Activated naive CD8-positive, alpha-beta T cell treated with anti-CD3 and anti-CD28 coated beads, Interleukin-2, amount 10 ng/mL, durations not matched to agents 7 days and 5 days (primary cell): ENCODE measurements at regions not wholly inside any gene's neighbourhood (a gene's known extent, or its start where the extent isn't known, plus 50 kb on each side); places are given as distances from the start of the nearest gene placed in this dataset.
"Not testable (repeated sequence)": the region's sequence is repeated elsewhere in the genome, so short reads cannot be mapped to it uniquely, and the experiment has no call there.

Experiments
- ATAC-seq: fragments of 150-1000 bp; cut with Tn5 transposase; one replicate; pipeline ENCODE4 v1.10.0; 2021; ENCODE audit warnings: low read depth, moderate library complexity
- POLR2A ChIA-PET: fragments of 350-600 bp; sonication (Branson Sonifier 250); formaldehyde crosslinking; loops from one replicate; lab custom pipeline; 2021; ENCODE audit warnings: antibody characterized with exemption; lab: Charles Lee
- DNase-seq: peaks from one replicate; pipeline ENCODE4 v3.0.0; 2021
- H3K27ac Mint-ChIP-seq: one replicate; pipeline ENCODE4 v1.8.0; 2022; ENCODE audit warnings: mild to moderate bottlenecking, mixed read lengths
- H3K27me3 Mint-ChIP-seq: one replicate; pipeline ENCODE4 v1.8.0; 2022; ENCODE audit warnings: mild to moderate bottlenecking, moderate library complexity, mixed read lengths
- H3K36me3 Mint-ChIP-seq: one replicate; pipeline ENCODE4 v1.8.0; 2021; ENCODE audit warnings: mild to moderate bottlenecking, mixed read lengths
- H3K4me1 Mint-ChIP-seq: one replicate; pipeline ENCODE4 v1.8.0; 2021; ENCODE audit warnings: mixed read lengths
- H3K4me3 Mint-ChIP-seq: one replicate; pipeline ENCODE4 v1.8.0; 2022; ENCODE audit warnings: mild to moderate bottlenecking, moderate library complexity, mixed read lengths
- H3K9me3 Mint-ChIP-seq: one replicate; pipeline ENCODE4 v1.8.0; 2021; ENCODE audit warnings: mixed read lengths

GRCh38 chr9:74373348-74373747 lies 123.8 kb upstream of the RORB start:
- Mint-ChIP-seq H3K4me3 (no peak overlapping the region), H3K9me3 (peaks cover 1% of the 10 kb centered on the region), H3K27ac (no peak overlapping the region), H3K36me3 (no peaks in the 10 kb centered on the region), H3K27me3 (peaks cover 3% of the 10 kb centered on the region), H3K4me1 (no peaks in the 10 kb centered on the region)
- ATAC-seq (no peak), DNase-seq (no peak)
- POLR2A ChIA-PET = no interaction called here

GRCh38 chr9:74379718-74380117 lies 117.4 kb upstream of the RORB start:
- no peak overlapping the region for H3K27ac Mint-ChIP-seq
- H3K9me3 Mint-ChIP-seq = peaks cover 1% of the 10 kb centered on the region
- peak; percentile 47 for ATAC-seq
- no peak overlapping the region for H3K4me3 Mint-ChIP-seq
- no peaks in the 10 kb centered on the region for H3K36me3 Mint-ChIP-seq
- no peaks in the 10 kb centered on the region for H3K27me3 Mint-ChIP-seq
- DNase-seq = peak; percentile 20
- no peaks in the 10 kb centered on the region for H3K4me1 Mint-ChIP-seq
- POLR2A ChIA-PET = no interaction called here

GRCh38 chr9:74391816-74392215 lies 105.3 kb upstream of the RORB start:
- DNase-seq = no peak
- POLR2A ChIA-PET = no interaction called here
- Mint-ChIP-seq H3K36me3 (no peaks in the 10 kb centered on the region), H3K27ac (no peak overlapping the region), H3K27me3 (no peaks in the 10 kb centered on the region), H3K4me1 (no peaks in the 10 kb centered on the region), H3K9me3 (peaks cover 2% of the 10 kb centered on the region), H3K4me3 (no peak overlapping the region)
- no peak for ATAC-seq

- H3K4me3 Mint-ChIP-seq = no peak overlapping the region
- POLR2A ChIA-PET = no interaction called here
- DNase-seq (no peak), ATAC-seq (no peak)
- H3K27ac Mint-ChIP-seq = no peak overlapping the region
- no peaks in the 10 kb centered on the region for H3K27me3 Mint-ChIP-seq
- H3K4me1 Mint-ChIP-seq = no peaks in the 10 kb centered on the region
- H3K9me3 Mint-ChIP-seq = peaks cover 13% of the 10 kb centered on the region
- H3K36me3 Mint-ChIP-seq = no peaks in the 10 kb centered on the region
These were observed 93.6 kb upstream of the RORB start for GRCh38 chr9:74403581-74403980.

- Mint-ChIP-seq H3K9me3 (peaks cover 14% of the 10 kb centered on the region), H3K27me3 (no peaks in the 10 kb centered on the region), H3K27ac (no peak overlapping the region), H3K4me3 (no peak overlapping the region), H3K4me1 (no peaks in the 10 kb centered on the region), H3K36me3 (no peaks in the 10 kb centered on the region)
- ATAC-seq (no peak), DNase-seq (no peak)
- POLR2A ChIA-PET = no interaction called here
These were observed 92.5 kb upstream of the RORB start for GRCh38 chr9:74404620-74405019.

- Mint-ChIP-seq H3K36me3 (no peaks in the 10 kb centered on the region), H3K27me3 (no peaks in the 10 kb centered on the region), H3K4me3 (no peak overlapping the region), H3K27ac (no peak overlapping the region), H3K9me3 (peaks cover 12% of the 10 kb centered on the region), H3K4me1 (no peaks in the 10 kb centered on the region)
- ATAC-seq = no peak
- no peak for DNase-seq
- POLR2A ChIA-PET = no interaction called here
These were observed 90.0 kb upstream of the RORB start for GRCh38 chr9:74407166-74407565.

- Mint-ChIP-seq H3K27me3 (peaks cover 3% of the 10 kb centered on the region), H3K4me1 (no peaks in the 10 kb centered on the region), H3K4me3 (no peak overlapping the region), H3K27ac (no peak overlapping the region), H3K36me3 (no peaks in the 10 kb centered on the region), H3K9me3 (peaks cover 5% of the 10 kb centered on the region)
- POLR2A ChIA-PET = no interaction called here
- ATAC-seq = no peak
- DNase-seq = no peak
These were observed 84.7 kb upstream of the RORB start for GRCh38 chr9:74412236-74412979.

GRCh38 chr9:74413876-74414275 lies 83.3 kb upstream of the RORB start:
- no peak for ATAC-seq
- no peak for DNase-seq
- POLR2A ChIA-PET = no interaction called here
- peaks cover 5% of the 10 kb centered on the region for H3K9me3 Mint-ChIP-seq
- H3K4me3 Mint-ChIP-seq = no peak overlapping the region
- H3K27me3 Mint-ChIP-seq = peaks cover 3% of the 10 kb centered on the region
- no peaks in the 10 kb centered on the region for H3K36me3 Mint-ChIP-seq
- no peak overlapping the region for H3K27ac Mint-ChIP-seq
- H3K4me1 Mint-ChIP-seq = no peaks in the 10 kb centered on the region

- DNase-seq = no peak
- Mint-ChIP-seq H3K4me3 (no peak overlapping the region), H3K4me1 (no peaks in the 10 kb centered on the region), H3K27ac (no peak overlapping the region), H3K36me3 (no peaks in the 10 kb centered on the region), H3K9me3 (peaks cover 4% of the 10 kb centered on the region), H3K27me3 (peaks cover 3% of the 10 kb centered on the region)
- ATAC-seq = no peak
- POLR2A ChIA-PET = no interaction called here
These were observed 82.8 kb upstream of the RORB start for GRCh38 chr9:74414325-74414724.

- DNase-seq = no peak
- H3K4me3 Mint-ChIP-seq = no peak overlapping the region
- peaks cover 4% of the 10 kb centered on the region for H3K9me3 Mint-ChIP-seq
- no peaks in the 10 kb centered on the region for H3K4me1 Mint-ChIP-seq
- H3K27ac Mint-ChIP-seq = no peak overlapping the region
- no peaks in the 10 kb centered on the region for H3K36me3 Mint-ChIP-seq
- no peak for ATAC-seq
- POLR2A ChIA-PET = no interaction called here
- peaks cover 3% of the 10 kb centered on the region for H3K27me3 Mint-ChIP-seq
These were observed 81.1 kb upstream of the RORB start for GRCh38 chr9:74415995-74416394.

- H3K27me3 Mint-ChIP-seq, H3K36me3 Mint-ChIP-seq, ATAC-seq, H3K9me3 Mint-ChIP-seq, H3K27ac Mint-ChIP-seq, DNase-seq, H3K4me1 Mint-ChIP-seq, POLR2A ChIA-PET, H3K4me3 Mint-ChIP-seq: not testable (repeated sequence)
These were observed 72.6 kb upstream of the RORB start for GRCh38 chr9:74424488-74424887.

GRCh38 chr9:74431467-74431866 lies 65.7 kb upstream of the RORB start:
- Mint-ChIP-seq H3K9me3 (no peaks in the 10 kb centered on the region), H3K27me3 (no peaks in the 10 kb centered on the region), H3K36me3 (no peaks in the 10 kb centered on the region), H3K4me1 (no peaks in the 10 kb centered on the region), H3K4me3 (no peak overlapping the region), H3K27ac (no peak overlapping the region)
- ATAC-seq (no peak), DNase-seq (no peak)
- POLR2A ChIA-PET = no interaction called here

- Mint-ChIP-seq H3K27ac (no peak overlapping the region), H3K4me1 (no peaks in the 10 kb centered on the region), H3K36me3 (no peaks in the 10 kb centered on the region), H3K9me3 (no peaks in the 10 kb centered on the region), H3K4me3 (no peak overlapping the region), H3K27me3 (no peaks in the 10 kb centered on the region)
- ATAC-seq (no peak), DNase-seq (no peak)
- POLR2A ChIA-PET = no interaction called here
These were observed 53.9 kb upstream of the RORB start for GRCh38 chr9:74443036-74443750.

- H3K27me3 Mint-ChIP-seq = no peaks in the 10 kb centered on the region
- no peak overlapping the region for H3K27ac Mint-ChIP-seq
- DNase-seq (no peak), ATAC-seq (no peak)
- no peak overlapping the region for H3K4me3 Mint-ChIP-seq
- no peaks in the 10 kb centered on the region for H3K4me1 Mint-ChIP-seq
- no peaks in the 10 kb centered on the region for H3K9me3 Mint-ChIP-seq
- H3K36me3 Mint-ChIP-seq = no peaks in the 10 kb centered on the region
- POLR2A ChIA-PET = no interaction called here
These were observed 52.8 kb upstream of the RORB start for GRCh38 chr9:74444369-74444768.
